Upper lobe of left lung (tissue), 6 donors: ENCODE measurements at regions not wholly inside any gene's neighbourhood (a gene's known extent, or its start where the extent isn't known, plus 50 kb on each side); places are given as distances from the start of the nearest gene placed in this dataset.

Source experiments
- ATAC-seq, 2 donors: fragments of 200-7000 bp; cut with Tn5 transposase; one replicate each; pipeline ENCODE4 v1.9.1; 2022; ENCODE audit warnings: mild to moderate bottlenecking in 2 of 2, moderate library complexity in 2 of 2; ENCODE audit not compliant: low FRiP score in 2 of 2
- DNase-seq, 2 donors: peaks; one replicate each; pipeline ENCODE4 v3.0.0-alpha.2; 2019 to 2020
- H3K27ac ChIP-seq, 4 donors: fragments of 200-600 bp; sonication (generic); one replicate each; pipeline ENCODE4 v1.5.1; 2016 to 2019
- H3K27me3 ChIP-seq, 4 donors: fragments of 200-600 bp; sonication (generic); one replicate each; pipeline ENCODE4 v1.5.1; 2017 to 2019
- H3K36me3 ChIP-seq, 4 donors: fragments of 200-600 bp; sonication (generic); one replicate each; pipeline ENCODE4 v1.5.1; 2016 to 2019
- H3K4me1 ChIP-seq, 4 donors: fragments of 200-600 bp; sonication (generic); one replicate each; pipeline ENCODE4 v1.5.1; 2018 to 2019
- H3K4me3 ChIP-seq, 4 donors: fragments of 200-600 bp; sonication (generic); one replicate each; pipeline ENCODE4 v1.5.1; 2017 to 2019; ENCODE audit warnings: mild to moderate bottlenecking in 2 of 4, moderate library complexity in 1 of 4
- H3K9me3 ChIP-seq, 4 donors: fragments of 200-600 bp; sonication (generic); one replicate each; pipeline ENCODE4 v1.5.1; 2018 to 2019
- EP300 ChIP-seq, 4 donors: sonication (generic); formaldehyde crosslinking; IDR thresholded peaks; one replicate each; pipeline ENCODE4 v1.5.1; 2017; ENCODE audit warnings: antibody characterized with exemption in 4 of 4, control low read depth in 2 of 4
- POLR2A ChIP-seq, 4 donors: fragments of 450-650 bp; IDR thresholded peaks; one replicate each; pipeline ENCODE4 v1.5.1; 2016 to 2017; ENCODE audit warnings: antibody characterized with exemption in 4 of 4, mild to moderate bottlenecking in 2 of 4
- POLR2AphosphoS5 ChIP-seq, 2 donors: sonication (generic); formaldehyde crosslinking; IDR thresholded peaks; one replicate each; pipeline ENCODE4 v1.5.1; 2017; ENCODE audit warnings: antibody characterized with exemption in 2 of 2
- WGBS, 2 donors: methylation state at CpG; one replicate each; pipeline ENCODE4 v1.1.5; 2017 to 2018; 5-methylcytosine and 5-hydroxymethylcytosine counted together
- TF ChIP-seq, protein P1 (sequence below), 6 experiments: fragments of 450-650 bp in 4 of 6; fragments of 200-600 bp in 2 of 6; sonication (generic) in 2 of 6; IDR thresholded peaks; one replicate each; pipeline ENCODE4 v1.5.1; 2016 to 2019; ENCODE audit warnings: antibody characterized with exemption in 6 of 6
- donor health status: DM: no; HTN: no; CAD: no; lungs with moderate emphysema.
- donor health status: DM: no; HTN: yes; CAD: no; lungs with severe emphysema.

DNA sequence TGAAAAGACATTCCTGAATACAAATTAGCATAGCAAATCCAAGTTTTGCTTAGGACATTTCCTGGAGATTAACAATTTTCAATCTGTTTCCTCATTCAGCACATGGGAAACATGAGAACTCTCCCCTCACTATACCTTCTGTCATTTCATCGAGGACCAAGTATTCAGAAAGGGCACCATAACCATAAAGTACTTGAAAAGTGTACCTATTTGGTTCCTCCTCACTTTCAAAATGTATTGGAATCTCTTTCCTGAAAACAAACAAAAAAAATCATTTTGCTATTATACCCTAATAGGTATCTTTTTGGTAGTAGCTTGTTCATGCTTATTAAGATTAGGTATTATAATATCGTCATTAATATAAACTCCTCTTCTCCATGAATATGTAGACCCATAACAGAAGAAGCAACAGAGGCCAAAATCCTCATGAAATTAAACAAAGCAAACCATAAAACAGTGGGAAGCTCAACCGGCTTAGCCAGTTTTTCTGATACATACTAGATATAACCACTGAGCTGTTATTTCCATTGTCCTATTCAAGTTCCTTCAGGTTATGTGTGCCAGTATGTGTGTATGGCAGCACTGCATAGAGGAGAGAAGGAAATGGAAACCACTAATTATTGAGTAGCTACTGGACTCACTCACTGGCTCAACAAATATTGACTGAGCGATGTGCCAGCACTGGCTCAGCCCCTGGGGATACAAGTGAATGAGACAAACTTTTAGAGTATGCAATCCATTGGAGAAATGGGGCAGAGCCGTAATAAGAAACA lies 274.0 kb downstream of the MAFB start:
- no peak for DNase-seq

DNA sequence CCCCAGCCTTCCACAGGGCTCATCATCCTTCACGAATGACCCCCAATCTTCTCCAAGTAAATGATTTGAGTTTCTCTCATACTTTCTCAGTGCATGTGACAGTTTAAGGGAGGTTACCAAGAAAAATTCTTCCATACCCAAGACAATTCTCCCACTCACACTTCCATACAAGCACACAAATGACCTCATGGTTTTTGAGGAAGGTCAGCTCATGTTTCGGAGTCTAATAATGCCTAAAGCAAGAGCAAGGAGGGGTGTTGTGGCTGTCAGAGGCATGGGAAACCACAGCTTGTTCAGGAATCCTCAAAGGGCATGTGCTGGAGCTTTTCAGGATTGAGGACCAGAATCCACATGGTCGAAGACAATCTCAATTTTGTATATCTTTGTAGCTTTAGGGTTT lies 279.0 kb downstream of the MAFB start:
- TF ChIP-seq POLR2AphosphoS5 (IDR thresholded peaks at IDR 0.05) (no peak), POLR2A (IDR thresholded peaks at IDR 0.05) (no peak), EP300 (IDR thresholded peaks at IDR 0.05) (no peak)
- TF ChIP-seq, protein P1, sequence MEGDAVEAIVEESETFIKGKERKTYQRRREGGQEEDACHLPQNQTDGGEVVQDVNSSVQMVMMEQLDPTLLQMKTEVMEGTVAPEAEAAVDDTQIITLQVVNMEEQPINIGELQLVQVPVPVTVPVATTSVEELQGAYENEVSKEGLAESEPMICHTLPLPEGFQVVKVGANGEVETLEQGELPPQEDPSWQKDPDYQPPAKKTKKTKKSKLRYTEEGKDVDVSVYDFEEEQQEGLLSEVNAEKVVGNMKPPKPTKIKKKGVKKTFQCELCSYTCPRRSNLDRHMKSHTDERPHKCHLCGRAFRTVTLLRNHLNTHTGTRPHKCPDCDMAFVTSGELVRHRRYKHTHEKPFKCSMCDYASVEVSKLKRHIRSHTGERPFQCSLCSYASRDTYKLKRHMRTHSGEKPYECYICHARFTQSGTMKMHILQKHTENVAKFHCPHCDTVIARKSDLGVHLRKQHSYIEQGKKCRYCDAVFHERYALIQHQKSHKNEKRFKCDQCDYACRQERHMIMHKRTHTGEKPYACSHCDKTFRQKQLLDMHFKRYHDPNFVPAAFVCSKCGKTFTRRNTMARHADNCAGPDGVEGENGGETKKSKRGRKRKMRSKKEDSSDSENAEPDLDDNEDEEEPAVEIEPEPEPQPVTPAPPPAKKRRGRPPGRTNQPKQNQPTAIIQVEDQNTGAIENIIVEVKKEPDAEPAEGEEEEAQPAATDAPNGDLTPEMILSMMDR (IDR thresholded peaks at IDR 0.05), result no peak
- Histone ChIP-seq H3K27me3 (no peaks in the 10 kb centered on the region), H3K27ac (no peak overlapping the region), H3K4me3 (no peak overlapping the region), H3K9me3 (no peaks in the 10 kb centered on the region), H3K4me1 (no peaks in the 10 kb centered on the region), H3K36me3 (no peaks in the 10 kb centered on the region)
- no peak for DNase-seq
- WGBS, 2 donors, result 85 to 87% methylated on average over 3 of the region's 3 CpGs
- no peak for ATAC-seq

More for the DNA sequence above, 274.0 kb downstream of the MAFB start:
- Histone ChIP-seq H3K27me3 (no peaks in the 10 kb centered on the region), H3K9me3 (peaks cover 0 to 8% (median 0%) of the 10 kb centered on the region in 4 donors), H3K4me1 (no peaks in the 10 kb centered on the region), H3K36me3 (no peaks in the 10 kb centered on the region), H3K4me3 (no peak overlapping the region), H3K27ac (no peak overlapping the region)
- 82 to 87% methylated on average over 5 of the region's 5 CpGs for WGBS, 2 donors
- no peak for ATAC-seq
- TF ChIP-seq, protein P1 (IDR thresholded peaks at IDR 0.05), result no peak
- no peak for TF ChIP-seq POLR2AphosphoS5 (IDR thresholded peaks at IDR 0.05)
- TF ChIP-seq POLR2A (IDR thresholded peaks at IDR 0.05), result no peak
- TF ChIP-seq EP300 (IDR thresholded peaks at IDR 0.05), result no peak

DNA sequence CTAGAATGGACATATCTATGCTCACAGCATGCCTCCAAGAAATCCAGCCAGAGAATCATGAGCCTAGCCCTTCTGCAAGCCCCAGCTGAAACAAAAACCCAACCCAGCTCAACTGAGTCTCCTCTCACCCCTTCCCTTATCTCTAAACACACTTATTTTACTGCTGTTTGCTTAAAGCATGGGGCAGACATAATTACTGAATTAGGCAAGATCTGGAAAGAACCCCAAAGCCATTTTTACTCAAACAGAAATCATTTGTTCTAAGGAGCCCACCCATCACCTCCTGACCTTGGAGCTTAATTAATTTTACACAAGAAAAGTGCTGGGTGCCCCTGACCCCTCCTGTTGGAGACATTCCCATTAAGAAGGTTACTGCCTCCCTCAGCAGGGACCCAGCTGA lies 291.6 kb downstream of the MAFB start:
- ATAC-seq (no peak), DNase-seq (no peak)
- no peaks in the 10 kb centered on the region for H3K27me3 ChIP-seq
- H3K36me3 ChIP-seq, result no peaks in the 10 kb centered on the region
- H3K4me3 ChIP-seq, result no peak overlapping the region
- no peaks in the 10 kb centered on the region for H3K4me1 ChIP-seq
- no peak for TF ChIP-seq POLR2A (IDR thresholded peaks at IDR 0.05)
- TF ChIP-seq EP300 (IDR thresholded peaks at IDR 0.05), result no peak
- TF ChIP-seq, protein P1 (IDR thresholded peaks at IDR 0.05), result no peak
- TF ChIP-seq POLR2AphosphoS5 (IDR thresholded peaks at IDR 0.05), result no peak
- no peak overlapping the region for H3K27ac ChIP-seq
- H3K9me3 ChIP-seq, result no peaks in the 10 kb centered on the region

DNA sequence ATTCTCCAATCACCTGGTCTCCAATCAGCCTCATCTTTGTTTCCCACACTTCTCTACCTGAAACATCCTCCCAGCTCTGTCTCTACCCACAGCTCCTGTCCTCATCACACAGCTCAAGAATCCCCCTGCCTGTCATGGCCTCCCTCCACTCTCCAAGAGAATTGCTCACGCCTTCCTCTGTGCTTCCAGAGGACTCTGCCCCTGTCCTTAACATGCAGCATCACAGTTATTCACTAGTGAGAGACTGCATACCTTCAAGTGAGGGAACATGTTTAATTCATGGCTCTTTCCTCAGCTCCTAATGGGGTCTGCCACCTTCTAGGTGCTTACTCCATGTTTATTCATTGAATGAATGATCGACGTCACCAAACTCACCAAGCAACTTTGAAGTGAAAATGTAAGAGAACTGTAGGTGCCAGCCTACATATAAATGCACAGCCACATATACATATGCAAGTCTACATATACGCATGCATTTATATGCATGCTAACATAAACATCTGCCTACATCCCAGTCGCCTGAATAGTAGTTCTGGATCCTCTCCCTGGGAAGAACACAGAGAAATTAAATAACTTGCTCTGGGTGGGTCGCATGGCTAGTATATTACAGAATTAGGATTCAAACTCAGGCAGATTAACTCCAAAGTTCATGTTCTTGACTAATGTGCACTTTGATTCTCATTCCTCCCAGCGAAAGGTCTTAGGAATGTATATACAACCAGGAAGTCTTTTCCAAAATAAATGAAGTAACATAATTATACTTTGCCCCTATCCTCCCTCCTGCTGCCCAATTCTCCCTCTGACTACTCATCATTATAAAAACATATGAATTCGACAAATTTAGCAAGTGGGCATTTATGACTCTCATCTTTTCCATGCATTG lies 295.6 kb downstream of the MAFB start:
- no peaks in the 10 kb centered on the region for H3K4me1 ChIP-seq
- H3K4me3 ChIP-seq, result no peak overlapping the region
- no peaks in the 10 kb centered on the region for H3K9me3 ChIP-seq
- no peak for TF ChIP-seq POLR2A (IDR thresholded peaks at IDR 0.05)
- TF ChIP-seq POLR2AphosphoS5 (IDR thresholded peaks at IDR 0.05), result no peak
- TF ChIP-seq, protein P1 (IDR thresholded peaks at IDR 0.05), result no peak
- TF ChIP-seq EP300 (IDR thresholded peaks at IDR 0.05), result no peak
- DNase-seq (no peak), ATAC-seq (no peak)
- H3K36me3 ChIP-seq, result no peaks in the 10 kb centered on the region
- H3K27me3 ChIP-seq, result no peaks in the 10 kb centered on the region
- H3K27ac ChIP-seq, result no peak overlapping the region
- WGBS, 2 donors, result 87 to 89% methylated on average over 8 of the region's 8 CpGs
